Activated CD4-positive, alpha-beta T cell treated with anti-CD3 and anti-CD28 coated beads, Interleukin-2, amount 50 U/mL, for 1 hour (primary cell): ENCODE measurements at regions not wholly inside any gene's neighbourhood (a gene's known extent, or its start where the extent isn't known, plus 50 kb on each side); places are given as distances from the start of the nearest gene placed in this dataset.

ENCODE experiments used
- DNase-seq: peaks from one replicate; pipeline ENCODE4 v3.0.0-alpha.2; 2020

DNA sequence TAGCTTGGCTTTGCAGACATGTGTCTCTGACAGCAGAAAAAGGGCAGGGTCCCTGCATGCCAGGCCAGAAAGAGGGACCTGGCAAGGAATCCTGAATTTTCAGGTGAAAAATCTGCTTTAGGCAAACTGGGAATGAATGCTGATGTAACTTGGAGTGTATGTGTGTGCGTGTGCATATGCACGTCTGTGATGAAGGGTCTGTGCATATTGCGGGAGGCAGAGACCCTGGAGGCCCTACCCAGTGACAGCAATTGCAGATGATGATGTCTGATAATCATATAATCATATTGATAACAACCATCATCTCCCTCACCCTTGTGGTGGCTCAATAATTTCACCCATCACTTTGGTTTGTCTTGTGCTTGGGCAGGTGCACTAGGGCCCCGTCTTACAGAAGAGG, 80.7 kb upstream of the SDK2 start:
- no peak for DNase-seq

DNA sequence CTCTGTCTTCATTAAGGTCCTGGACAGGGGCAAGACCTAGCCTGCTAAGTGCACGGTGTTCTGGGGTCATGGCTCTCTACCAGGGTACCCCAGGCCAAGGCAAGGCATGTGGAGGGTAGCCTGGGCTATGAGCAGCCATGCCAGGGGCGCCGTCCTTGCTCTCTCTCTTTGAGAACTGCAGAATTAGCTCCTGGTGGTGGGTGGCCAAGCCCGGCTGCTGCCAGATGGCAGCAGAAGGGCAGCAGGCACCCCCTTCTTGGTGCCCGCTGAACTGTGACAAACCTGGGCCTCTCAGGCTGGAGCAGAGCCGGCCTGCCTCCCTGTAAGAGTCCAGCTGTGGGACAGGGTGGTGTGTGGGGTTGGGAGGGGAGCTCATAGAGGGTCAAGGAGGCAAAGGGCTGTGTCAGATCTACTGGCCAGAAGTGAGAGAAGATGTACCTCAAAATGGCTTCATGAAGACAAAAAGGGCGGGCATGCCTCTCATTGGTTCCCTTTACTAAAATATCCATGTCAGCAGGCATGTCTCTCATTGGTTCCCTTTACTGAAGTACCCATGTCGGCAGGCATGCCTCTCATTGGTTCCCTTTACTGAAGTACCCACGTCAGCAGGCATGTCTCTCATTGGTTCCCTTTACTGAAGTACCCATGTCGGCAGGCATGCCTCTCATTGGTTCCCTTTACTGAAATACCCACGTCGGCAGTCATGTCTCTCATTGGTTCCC, 81.7 kb upstream of the SDK2 start:
- DNase-seq, result no peak

DNA sequence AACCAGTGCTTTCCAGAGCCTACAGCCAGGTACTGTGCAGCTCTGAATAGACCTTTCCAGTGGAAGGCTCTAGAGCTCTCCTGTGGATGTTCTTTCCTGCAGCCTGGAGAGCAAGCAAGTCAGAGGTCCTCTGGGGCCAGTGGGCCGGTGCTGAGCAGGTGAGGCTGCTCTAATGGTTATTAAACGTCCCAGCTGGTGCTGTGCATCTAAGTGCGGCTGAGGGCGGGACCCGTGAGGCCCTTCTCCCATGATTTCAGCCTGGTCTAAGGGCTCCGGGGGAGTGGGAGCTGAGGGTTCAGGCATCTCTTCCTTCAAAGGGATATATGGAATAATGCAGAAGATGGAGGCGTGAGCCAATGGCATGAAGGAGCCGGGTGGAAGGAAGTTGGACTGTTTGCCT, 83.7 kb upstream of the SDK2 start:
- no peak for DNase-seq

DNA sequence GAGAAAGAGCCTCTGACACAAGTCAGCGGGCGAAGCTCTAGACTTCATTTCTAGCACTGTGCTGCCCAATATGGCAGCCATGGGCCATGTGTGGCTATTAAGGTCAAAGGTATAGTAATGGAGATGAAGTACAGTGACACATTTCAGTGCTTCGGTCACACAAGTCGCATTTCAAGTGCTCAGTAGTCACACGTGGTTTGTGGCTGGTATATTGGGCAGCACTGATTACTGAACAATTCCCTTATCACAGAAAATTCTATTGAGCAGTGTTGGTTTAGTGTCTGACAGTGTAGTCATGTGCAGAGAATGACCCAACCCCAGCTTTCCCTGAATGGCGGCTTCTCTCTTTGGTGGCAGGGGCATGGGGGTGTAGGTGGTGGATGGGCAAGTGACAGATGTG, 84.9 kb upstream of the SDK2 start:
- DNase-seq, result no peak

DNA sequence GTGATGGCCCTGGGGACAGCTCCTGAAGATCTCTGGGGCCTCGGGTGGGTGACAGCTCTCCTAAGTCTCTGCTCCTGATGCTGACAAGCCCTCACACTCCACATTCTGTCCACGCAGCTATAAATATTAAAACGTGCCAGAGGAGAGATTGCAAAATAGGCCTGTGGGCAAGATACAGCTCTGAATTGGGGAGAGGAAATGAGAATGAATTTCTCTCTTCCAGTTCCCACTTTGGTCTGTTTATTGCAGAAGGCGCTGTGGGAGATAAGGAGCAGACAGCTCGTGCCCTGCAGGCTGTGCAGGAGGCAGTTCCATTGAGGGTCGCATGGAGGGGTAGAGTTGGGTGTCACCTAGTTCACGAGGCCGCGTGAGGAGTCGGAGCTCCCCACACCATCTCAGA, 87.5 kb upstream of the SDK2 start:
- DNase-seq, result no peak

DNA sequence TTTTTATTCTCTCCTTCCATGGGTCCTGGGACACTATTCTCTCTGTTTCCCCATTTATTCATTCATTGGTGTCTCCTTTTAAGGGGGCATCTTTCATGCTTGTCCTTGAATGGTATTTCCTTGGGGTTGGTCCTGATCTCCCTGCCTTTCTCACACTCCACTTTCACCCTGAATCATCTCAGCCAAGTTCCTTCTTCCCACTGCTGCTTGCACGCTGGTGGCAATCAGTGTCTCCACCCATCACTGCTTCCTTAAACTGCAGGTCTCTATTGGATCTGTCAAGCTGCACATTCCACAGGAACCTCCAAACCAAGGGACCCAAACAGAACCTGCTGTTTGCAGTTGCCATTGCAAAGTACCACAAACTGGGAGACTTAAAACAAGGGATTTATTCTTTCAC, 89.3 kb upstream of the SDK2 start:
- DNase-seq, result no peak

DNA sequence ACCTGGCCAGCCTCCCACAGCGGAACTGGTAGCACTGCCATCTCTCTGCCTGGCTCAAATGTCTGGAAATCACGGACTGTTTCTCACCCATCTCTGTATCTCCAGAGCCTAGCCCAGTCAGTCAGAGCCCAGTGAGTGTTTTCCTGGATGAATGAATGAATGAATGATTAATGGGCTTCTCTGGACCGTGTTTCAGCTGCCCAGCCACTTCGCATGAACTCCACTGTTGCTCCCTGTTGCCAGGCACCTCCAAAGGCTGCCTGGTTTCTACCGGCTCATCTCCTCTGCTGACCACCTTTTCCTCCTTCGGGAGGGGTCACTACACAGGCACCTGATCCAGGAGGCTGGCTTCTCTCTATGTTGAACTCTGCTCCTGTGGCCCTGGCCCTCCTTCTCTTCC, 91.0 kb upstream of the SDK2 start:
- DNase-seq, result no peak

DNA sequence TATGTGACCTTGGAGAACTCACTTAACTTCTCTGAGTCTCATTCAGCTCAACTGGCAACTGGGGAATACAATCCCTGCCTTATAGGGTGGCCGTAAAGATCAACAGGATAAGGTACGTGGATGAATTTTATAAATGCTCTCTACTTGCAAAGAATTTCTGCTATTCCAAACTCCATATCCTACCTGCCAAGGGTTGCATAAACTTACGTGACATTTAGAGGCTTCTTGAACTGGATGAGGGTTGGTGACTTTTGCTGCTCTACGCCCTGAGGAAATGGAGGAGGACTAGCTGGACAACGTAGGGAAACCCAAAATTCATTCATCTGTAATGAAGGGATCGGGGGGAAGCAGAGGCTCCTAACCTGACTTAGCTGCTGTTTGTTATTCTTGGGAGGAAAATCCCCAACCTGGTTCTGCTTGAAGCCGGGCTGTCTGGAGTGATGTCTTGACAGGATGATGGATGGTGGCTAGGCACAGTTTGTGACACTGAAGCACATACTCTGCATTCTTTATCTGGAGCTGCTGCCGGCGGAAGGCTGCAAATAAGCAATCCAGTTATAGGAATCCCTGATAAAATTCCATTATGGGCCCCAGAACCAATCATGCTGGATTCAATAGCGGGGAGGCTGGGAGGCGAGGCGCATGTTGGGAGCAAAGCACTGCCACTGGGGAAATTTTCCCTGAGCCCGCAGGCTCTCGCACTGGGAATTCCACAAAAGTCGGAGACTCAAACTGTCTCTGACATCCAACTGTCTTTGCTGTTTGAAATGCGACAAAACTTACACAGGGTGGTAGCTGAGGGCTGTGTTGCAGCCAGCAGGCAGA, 94.7 kb upstream of the SDK2 start:
- no peak for DNase-seq

DNA sequence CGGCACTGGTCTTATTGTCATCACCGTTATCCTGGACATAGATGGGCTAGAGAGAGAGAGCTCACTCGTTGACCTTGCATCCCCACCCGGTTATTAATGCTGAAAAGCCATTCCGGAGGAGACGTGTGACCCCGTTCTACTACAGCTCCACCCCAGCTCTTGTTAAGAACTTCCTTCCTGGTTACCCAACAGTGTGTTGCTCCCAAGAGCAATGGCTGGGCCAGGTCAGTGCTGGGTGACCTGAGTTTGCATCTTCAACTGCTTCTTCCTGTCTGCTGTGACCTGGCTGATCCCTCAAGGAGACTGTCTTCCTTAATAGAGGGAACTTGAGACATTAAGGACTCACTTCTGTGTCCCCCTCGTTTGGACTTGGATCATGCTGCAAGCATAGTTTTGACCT, 96.1 kb upstream of the SDK2 start:
- DNase-seq, result no peak

DNA sequence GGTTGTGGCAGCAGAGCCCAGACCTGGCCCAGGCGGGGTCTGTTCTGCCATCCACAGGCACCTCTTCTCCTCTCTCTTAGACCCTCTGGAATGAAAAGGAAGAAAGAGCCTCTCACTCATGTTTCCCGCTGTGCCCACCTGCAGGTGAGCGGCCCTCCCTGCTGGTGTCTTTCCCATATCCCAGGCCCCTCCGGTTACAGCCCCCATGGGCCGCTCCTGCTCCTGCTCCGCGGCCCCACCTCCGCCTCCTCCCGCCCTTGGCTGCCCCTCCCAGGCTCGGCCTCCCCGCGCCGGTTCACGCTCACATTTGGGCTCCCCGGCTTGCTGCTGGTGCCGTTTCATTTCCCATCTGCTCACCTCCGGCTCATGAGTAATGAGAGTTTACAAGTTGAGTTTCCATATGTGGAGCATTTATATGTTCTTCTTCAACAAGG, 98.7 kb upstream of the SDK2 start:
- no peak for DNase-seq

DNA sequence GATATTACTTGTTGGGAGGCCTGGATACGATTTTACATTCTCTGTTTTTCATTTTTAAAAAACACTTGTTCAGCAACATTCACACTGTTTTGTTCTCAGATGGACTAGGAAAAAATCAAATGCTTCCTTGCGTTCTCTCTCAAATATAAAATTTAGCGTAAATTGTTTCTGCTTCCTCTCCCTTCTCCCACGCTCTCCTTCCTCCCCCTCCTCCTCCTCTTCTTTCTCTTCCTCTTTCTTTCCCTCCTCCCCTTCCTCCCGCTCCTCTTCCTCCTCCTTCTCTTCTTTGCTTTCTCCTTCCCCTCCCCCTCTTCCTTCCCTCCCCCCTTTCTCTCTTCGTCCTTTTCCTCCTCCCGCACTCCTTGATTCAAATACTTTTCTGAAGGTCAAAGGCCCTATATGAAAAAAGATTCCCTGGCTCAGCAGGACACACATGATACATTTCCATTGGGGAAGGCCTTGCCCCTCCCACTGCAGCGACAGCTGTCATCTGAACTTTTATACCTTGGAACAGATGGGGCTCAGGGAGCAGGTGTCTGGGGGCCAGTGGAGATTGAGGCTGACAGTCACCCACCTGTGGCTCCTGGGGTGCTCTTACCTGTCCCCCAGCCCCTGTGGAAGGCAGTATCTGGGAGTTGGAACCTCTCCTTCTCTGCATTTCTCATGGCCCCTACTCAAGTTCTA, 99.4 kb upstream of the SDK2 start:
- no peak for DNase-seq

DNA sequence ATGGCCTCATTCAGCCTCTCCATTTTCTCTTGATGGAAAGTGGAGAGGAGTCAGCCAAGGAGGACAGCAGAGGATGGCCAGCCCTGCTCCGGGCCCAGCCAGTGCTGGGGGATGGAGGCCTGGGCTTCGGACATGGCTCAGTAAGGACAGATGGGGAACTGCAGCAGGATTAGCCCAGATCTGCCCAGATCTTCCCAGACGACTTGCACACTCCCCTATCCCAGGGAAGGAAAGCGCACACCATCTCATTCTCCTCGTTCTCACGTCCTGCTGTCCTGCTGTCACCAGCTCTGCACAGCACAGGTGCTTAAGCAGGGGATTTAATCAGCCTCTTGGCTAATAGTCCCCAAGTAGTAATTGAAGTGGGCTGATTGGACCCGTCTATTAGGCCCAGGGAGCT, 100.2 kb upstream of the SDK2 start:
- DNase-seq, result no peak

DNA sequence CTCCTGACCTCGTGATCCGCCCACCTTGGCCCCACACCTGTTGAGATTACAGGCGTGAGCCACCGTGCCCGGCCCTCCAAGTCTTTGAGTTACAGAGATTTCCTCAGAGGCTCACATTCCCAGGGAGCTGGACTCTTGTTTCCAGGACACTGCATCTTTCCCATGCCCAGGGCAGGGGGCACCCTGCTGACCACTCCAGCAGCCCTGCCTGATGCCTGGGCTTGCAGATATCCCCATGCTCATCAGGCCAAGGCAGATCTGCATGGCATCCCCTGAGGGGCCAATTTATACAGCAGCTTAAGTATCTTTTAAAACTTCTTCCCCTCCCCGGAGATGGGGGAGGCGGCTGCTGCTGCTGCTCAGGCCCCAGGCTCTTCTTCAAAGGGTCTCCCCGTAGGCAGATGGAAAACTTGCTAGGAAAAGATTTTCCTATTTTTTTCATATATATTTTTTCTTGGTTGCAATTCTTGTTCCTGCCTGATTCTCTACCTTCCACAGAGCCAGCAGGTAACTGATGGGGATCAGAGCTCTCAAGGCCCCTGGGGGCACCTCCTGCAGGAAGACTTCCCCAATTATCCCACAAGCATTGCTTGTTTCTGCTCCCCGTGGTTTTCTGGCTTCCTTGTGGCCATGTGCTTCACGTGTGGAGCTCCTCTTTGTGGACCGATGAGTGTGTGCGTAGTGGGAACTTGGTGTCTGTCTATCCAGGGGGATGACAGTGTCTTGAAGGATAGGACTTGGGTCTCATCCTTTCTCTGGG, 102.2 kb upstream of the SDK2 start:
- DNase-seq, result no peak

DNA sequence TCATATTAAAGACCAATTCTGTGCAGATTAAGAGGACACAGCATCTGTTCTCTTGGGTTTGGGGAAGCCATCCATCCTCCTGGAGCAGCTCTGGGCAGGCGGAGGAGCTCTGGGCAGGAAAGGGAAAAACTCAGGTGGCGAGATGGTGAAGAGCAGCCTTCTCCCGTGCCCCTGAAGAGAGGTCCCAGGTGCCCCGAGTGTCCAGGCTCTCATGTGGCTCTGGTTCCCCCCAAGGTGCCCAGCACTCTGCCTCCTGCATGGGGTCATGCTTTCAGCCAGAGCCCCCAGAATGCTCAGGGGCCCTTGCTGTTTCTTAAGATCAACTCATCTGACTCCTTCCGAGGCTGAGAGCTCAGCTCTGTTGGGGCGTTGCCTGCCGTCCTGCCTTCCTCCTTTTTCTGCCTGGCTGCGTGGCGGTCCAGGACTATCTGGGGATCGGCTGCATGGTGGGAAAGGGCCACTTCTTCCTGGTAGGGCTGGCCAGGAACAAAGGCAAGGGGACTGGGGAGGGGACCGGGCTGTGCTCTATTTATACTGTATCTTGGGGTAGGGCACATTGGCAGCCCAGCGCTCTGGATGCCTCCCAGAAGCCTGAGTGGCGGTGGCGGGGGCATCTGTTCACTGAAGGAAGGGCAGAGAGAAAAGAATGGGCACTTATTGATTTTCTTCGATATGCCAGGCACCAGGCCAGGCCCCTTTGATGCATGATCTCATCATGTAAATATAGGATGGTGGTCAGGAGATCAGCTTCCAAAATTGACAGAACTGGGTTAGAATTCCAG, 103.2 kb upstream of the SDK2 start:
- DNase-seq, result no peak

DNA sequence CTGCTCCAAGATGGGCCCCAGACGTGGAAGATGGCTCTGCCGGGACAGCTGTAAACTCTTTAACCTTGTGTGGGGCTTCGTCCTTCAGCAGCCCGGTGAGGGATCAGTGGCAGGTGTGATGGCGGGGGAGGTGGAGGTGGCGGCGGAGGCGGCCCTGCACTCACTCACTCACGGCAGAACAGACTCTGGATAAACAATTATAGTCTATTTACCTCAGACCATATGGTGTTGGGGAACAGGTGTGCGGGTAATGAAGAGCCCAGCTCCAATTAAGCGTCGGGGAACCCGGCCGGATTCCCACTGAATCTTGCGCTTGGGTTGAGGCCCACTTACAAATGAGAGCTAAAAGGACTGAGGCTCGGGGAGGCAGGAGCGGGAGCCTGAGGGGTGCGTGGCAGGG, 104.3 kb upstream of the SDK2 start:
- no peak for DNase-seq

DNA sequence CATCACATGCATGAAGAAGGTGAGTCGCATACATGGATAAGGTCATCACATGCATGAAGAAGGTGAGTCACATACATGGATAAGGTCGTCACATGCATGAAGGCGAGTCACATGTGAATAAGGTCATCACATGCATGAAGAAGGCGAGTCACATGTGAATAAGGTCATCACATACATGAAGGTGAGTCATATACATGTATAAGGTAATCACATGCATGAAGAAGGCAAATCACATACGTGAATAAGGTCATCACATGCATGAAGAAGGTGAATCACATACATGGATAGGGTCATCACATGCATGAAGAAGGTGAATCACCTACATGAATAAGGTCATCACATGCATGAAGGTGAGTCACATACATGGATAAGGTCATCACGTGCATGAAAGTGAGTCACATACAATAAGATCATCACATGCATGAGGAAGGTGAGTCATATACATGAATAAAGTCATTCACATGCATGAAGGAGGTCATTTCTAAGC, 105.1 kb upstream of the SDK2 start:
- DNase-seq, result no peak

DNA sequence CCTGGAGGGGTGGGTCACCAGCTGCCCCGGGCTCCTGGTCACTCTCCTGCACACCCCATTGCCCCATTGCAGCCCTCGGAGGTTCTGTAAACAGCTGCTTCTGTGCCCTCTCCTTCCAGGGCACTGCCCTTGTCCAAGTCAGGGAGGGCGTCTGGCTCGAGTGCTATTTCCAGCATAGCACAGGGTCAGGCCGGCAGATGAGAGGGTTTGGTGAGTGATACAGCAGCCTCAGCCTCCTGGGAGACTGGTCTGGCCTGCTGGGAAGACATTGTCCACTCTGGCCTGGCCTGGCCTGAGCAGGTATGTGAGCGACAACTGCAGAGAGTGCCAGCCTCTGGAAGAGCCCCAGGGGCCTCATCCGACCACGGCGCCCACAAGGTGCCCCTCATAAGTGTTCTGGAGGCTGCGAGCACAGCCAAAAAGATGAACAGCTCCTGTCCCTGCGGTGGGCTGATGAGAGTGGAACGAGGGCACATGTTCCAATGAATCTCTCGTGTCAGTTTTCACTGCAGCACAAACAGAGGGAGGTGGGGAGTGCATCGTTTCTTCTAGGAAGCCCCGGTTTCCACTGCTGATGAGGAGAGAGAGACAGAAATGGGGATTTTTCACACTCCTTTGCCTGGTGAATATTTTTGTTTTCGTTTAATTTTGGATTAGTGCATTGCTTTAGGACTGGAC, 105.8 kb upstream of the SDK2 start:
- no peak for DNase-seq

DNA sequence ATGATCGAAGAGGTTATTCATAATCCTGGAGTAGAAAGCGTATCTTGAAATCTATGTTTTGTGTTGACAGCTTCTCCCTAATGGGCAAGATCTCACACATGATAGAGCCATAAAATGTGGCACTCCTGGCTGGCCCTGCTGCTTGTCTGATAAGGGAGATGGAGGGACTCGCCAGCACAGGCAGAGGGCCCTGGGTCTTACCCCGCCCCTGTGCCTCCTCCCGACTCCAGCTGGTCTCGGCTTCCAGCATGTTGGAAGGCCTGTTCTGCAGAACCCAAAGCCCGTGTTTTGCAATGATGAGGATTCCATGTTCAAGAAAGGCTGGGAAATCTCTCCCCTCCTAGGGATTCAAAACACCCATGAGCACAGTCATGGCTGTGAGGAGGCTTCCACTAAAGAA, 106.7 kb upstream of the SDK2 start:
- no peak for DNase-seq

DNA sequence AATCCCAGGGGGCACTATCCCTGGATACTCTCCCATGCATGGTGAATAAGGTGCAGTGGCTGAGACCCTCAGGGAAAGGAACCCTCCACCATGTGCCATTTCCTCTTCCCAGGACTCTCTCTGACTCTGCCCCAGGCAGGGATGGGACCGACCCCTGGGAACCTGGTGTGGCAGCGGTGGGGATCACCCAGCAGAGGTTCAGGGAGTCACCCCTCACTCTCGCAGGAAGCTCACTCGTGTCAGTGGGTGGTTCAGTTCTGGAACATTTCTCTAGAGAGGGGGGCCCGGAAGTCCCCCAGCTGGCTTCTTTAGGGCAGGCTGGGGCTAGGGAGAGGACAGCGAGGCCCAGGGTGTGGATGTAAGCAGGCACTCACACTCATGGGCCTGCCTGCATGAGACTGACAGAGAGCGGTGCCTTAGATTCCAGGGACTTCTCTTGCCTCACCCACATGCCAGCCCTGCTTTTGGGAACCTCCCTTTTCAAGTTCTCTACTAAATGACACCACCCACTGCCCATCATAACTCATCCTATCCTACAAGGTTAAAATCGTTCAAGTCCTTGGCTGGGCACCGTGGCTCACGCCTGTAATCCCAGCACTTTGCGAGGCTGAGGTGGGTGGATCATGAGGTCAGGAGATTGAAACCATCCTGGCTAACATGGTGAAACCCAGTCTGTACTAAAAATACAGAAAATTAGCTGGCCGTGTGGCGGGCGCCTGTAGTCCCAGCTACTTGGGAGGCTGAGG, 109.7 kb upstream of the SDK2 start:
- DNase-seq, result no peak

DNA sequence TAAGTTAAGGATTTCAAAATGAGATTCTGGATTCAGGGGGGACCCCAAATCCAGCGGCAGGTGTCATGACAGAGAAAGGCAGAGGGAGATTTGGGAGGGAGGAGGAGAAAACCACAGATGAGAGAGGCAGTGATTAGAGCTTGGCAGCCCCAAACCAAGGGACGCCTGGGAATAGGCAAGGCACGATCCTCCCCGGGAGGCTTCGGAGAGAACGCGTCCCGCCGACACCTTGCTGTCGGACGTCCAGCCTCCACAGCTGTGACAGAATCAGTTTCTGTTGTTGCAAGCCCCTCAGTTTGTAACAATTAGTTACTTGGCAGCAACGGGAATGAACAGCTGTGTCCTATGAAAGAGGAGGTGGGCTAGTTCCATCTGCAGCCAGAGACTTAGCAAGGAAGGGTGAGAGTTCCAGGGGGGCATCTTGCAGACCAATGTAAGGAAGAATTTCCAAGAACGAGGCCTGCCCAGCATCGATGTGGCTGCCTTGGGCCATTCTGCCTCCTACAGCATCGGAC, 110.7 kb upstream of the SDK2 start:
- DNase-seq, result no peak

DNA sequence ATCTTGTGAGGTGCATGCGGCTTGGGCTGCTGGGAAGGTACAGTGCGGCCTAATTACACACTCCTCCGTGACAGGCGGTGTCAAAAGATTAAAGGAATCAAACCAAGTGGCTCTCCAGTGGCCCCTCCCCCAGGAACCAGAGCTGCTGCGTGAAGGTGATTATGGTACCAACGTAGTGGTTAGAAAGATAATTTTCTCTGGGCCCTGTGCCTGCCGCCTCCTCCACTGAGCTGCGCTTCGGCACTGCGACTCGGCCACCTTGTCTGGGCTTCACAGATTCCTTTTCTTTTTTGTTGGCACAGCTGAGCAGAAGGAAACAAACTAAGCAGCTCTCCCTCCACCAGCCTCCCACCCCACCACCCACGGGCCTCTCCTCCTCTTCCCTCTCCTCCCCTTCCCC, 113.2 kb upstream of the SDK2 start:
- DNase-seq, result no peak
